NCI-H1417 treated with DMSO at 0.1 percent for 48 hours (cell line): ENCODE measurements at regions not wholly inside any gene's neighbourhood (a gene's known extent, or its start where the extent isn't known, plus 50 kb on each side); places are given as distances from the start of the nearest gene placed in this dataset.

Experiments used
- DNase-seq: peaks from one replicate; lab custom pipeline; 2025; lab: John Stamatoyannopoulos, UW

- no peak for DNase-seq
Measured at GRCh38 chr4:3715855-3716630, 50.1 kb upstream of the ADRA2C start.

- DNase-seq, result no peak
Measured at GRCh38 chr4:3715061-3715854, 50.9 kb upstream of the ADRA2C start.

- no peak for DNase-seq
Measured at GRCh38 chr4:3714642-3715001, 51.6 kb upstream of the ADRA2C start.

GRCh38 chr4:3713817-3714641 is 52.2 kb upstream of the ADRA2C start:
- DNase-seq, result no peak

GRCh38 chr4:3713346-3713745 is 52.8 kb upstream of the ADRA2C start:
- DNase-seq, result no peak

GRCh38 chr4:3712936-3713335 is 53.2 kb upstream of the ADRA2C start:
- no peak for DNase-seq

- DNase-seq, result no peak
Measured at GRCh38 chr4:3712112-3712805, 53.9 kb upstream of the ADRA2C start.

- DNase-seq, result no peak
Measured at GRCh38 chr4:3711183-3712111, 54.7 kb upstream of the ADRA2C start.

GRCh38 chr4:3710451-3711182 is 55.6 kb upstream of the ADRA2C start:
- DNase-seq, result no peak

- DNase-seq, result no peak
Measured at GRCh38 chr4:3709846-3710441, 56.2 kb upstream of the ADRA2C start.

GRCh38 chr4:3709061-3709845 is 56.9 kb upstream of the ADRA2C start:
- DNase-seq, result no peak

GRCh38 chr4:3708611-3709010 is 57.6 kb upstream of the ADRA2C start:
- no peak for DNase-seq

- no peak for DNase-seq
Measured at GRCh38 chr4:3708103-3708510, 58.1 kb upstream of the ADRA2C start.

- DNase-seq, result no peak
Measured at GRCh38 chr4:3707423-3708102, 58.6 kb upstream of the ADRA2C start.

- no peak for DNase-seq
Measured at GRCh38 chr4:3706565-3707422, 59.4 kb upstream of the ADRA2C start.

- no peak for DNase-seq
Measured at GRCh38 chr4:3706111-3706511, 60.1 kb upstream of the ADRA2C start.

- DNase-seq, result no peak
Measured at GRCh38 chr4:3705236-3705987, 60.8 kb upstream of the ADRA2C start.
